ENCODE measurements at regions not wholly inside any gene's neighbourhood (a gene's known extent, or its start where the extent isn't known, plus 50 kb on each side); places are given as distances from the start of the nearest gene placed in this dataset.

DNA sequence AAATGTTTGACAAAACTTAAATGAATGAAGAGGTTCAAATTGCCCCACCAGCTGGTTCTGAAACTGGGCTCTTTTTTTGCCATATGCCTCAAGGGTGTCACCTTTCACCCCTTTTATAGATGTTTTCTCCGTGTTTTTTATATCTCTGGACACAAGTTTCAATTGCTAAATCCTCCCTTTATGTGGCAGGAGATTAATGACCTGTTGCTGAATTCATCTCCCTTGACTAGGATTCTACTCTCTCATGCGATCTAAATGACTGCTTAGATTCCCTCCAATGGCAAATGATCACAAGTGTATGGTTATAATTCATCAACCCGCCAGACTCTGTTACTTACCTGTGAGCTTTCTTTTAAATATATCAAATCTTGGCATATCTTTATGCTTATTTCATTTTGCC, 677.0 kb upstream of the POT1 start:
- TF ChIP-seq EZH2 (IDR thresholded peaks at IDR 0.05; ENCODE audit: low read length, missing control alignments): no peak
- TF ChIP-seq, protein P1, sequence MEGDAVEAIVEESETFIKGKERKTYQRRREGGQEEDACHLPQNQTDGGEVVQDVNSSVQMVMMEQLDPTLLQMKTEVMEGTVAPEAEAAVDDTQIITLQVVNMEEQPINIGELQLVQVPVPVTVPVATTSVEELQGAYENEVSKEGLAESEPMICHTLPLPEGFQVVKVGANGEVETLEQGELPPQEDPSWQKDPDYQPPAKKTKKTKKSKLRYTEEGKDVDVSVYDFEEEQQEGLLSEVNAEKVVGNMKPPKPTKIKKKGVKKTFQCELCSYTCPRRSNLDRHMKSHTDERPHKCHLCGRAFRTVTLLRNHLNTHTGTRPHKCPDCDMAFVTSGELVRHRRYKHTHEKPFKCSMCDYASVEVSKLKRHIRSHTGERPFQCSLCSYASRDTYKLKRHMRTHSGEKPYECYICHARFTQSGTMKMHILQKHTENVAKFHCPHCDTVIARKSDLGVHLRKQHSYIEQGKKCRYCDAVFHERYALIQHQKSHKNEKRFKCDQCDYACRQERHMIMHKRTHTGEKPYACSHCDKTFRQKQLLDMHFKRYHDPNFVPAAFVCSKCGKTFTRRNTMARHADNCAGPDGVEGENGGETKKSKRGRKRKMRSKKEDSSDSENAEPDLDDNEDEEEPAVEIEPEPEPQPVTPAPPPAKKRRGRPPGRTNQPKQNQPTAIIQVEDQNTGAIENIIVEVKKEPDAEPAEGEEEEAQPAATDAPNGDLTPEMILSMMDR (conservative IDR thresholded peaks at IDR 0.05 in 1 of 2, IDR thresholded peaks at IDR 0.05 in 1 of 2; ENCODE audit: low read depth in 1 of 2, low read length in 2 of 2): no peak
- Histone ChIP-seq H3K9me3 (ENCODE audit: control insufficient read depth, insufficient read depth, low read depth, low read length) (no peaks in the 10 kb centered on the region), H3K4me2 (ENCODE audit: extremely low read depth, insufficient read depth, low read length) (no peak overlapping the region), H4K20me1 (ENCODE audit: control insufficient read depth, extremely low read depth, insufficient read depth, low read length) (no peaks in the 10 kb centered on the region), H3K36me3 (ENCODE audit: control insufficient read depth, insufficient read depth, low read length) (no peaks in the 10 kb centered on the region), H3K27ac (ENCODE audit: insufficient read depth, low read length) (no peak overlapping the region), H3K4me1 (ENCODE audit: control insufficient read depth, extremely low read depth, insufficient read depth, low read length) (no peaks in the 10 kb centered on the region), H3K27me3 (ENCODE audit: control insufficient read depth, insufficient read depth, low read length) (no peaks in the 10 kb centered on the region), H3K9ac (ENCODE audit: insufficient read depth, low read length) (no peak overlapping the region), H3K79me2 (ENCODE audit: control insufficient read depth, insufficient read depth, low read length) (no peaks in the 10 kb centered on the region), H3K4me3 (replicated peaks in 1 of 4; ENCODE audit: control extremely low read depth in 1 of 4, insufficient read depth in 1 of 4, low read depth in 3 of 4, low read length in 4 of 4) (no peak overlapping the region), H2AFZ (ENCODE audit: low read length) (no peak overlapping the region)
- no peak for DNase-seq (ENCODE audit: low read depth in 2 of 2)

DNA sequence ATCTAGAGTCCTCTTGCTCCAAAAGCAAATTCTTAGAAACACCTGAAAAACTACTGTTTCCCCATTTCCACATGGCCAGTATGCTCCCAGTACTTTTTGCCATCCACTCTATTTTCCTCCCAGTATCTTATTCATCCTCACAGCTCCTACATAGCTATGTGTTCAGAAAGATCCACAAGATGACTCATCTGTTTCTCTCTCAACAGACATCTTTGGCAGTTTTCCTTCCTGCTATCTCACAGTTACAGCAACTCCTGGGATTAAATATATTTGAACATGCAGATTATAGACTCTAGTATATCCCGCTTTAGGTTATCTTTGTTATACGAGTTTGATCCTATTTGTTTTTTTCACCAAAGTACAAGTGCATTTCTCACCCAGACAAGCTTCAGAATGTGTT, 675.6 kb upstream of the POT1 start:
- peak in 1 of 2 donors; percentile 20 for DNase-seq (ENCODE audit: low read depth in 2 of 2)
- Histone ChIP-seq H3K4me1 (ENCODE audit: control insufficient read depth, extremely low read depth, insufficient read depth, low read length) (no peaks in the 10 kb centered on the region), H4K20me1 (ENCODE audit: control insufficient read depth, extremely low read depth, insufficient read depth, low read length) (no peaks in the 10 kb centered on the region), H3K9me3 (ENCODE audit: control insufficient read depth, insufficient read depth, low read depth, low read length) (no peaks in the 10 kb centered on the region), H3K27me3 (ENCODE audit: control insufficient read depth, insufficient read depth, low read length) (no peaks in the 10 kb centered on the region), H3K9ac (ENCODE audit: insufficient read depth, low read length) (no peak overlapping the region), H3K79me2 (ENCODE audit: control insufficient read depth, insufficient read depth, low read length) (no peaks in the 10 kb centered on the region), H3K27ac (ENCODE audit: insufficient read depth, low read length) (no peak overlapping the region), H2AFZ (ENCODE audit: low read length) (no peak overlapping the region), H3K4me3 (replicated peaks in 1 of 4; ENCODE audit: control extremely low read depth in 1 of 4, insufficient read depth in 1 of 4, low read depth in 3 of 4, low read length in 4 of 4) (no peak overlapping the region), H3K36me3 (ENCODE audit: control insufficient read depth, insufficient read depth, low read length) (no peaks in the 10 kb centered on the region), H3K4me2 (ENCODE audit: extremely low read depth, insufficient read depth, low read length) (no peak overlapping the region)
- TF ChIP-seq EZH2 (IDR thresholded peaks at IDR 0.05; ENCODE audit: low read length, missing control alignments): no peak
- TF ChIP-seq, protein P1 (conservative IDR thresholded peaks at IDR 0.05 in 1 of 2, IDR thresholded peaks at IDR 0.05 in 1 of 2; ENCODE audit: low read depth in 1 of 2, low read length in 2 of 2): no peak

DNA sequence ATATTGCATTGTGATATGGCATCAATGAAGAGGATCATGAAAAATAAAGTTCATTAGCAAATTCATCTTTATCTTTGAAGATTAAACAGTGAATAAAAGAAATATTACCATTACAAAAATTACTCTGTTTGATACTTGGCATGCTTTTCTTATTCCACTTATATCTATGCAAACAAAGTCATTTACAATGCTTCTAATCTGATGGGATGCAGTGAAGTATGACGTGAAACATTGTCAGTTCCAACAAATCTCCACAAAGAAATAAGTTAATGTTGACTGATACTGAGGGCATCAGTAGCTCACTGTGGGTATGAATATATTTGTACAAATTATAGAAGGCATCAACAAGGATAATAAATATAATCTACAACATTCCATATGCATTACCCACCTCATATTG, 672.8 kb upstream of the POT1 start:
- Histone ChIP-seq H3K27ac (ENCODE audit: insufficient read depth, low read length) (no peak overlapping the region), H2AFZ (ENCODE audit: low read length) (no peak overlapping the region), H3K9ac (ENCODE audit: insufficient read depth, low read length) (no peak overlapping the region), H3K36me3 (ENCODE audit: control insufficient read depth, insufficient read depth, low read length) (no peaks in the 10 kb centered on the region), H3K4me1 (ENCODE audit: control insufficient read depth, extremely low read depth, insufficient read depth, low read length) (no peaks in the 10 kb centered on the region), H3K79me2 (ENCODE audit: control insufficient read depth, insufficient read depth, low read length) (no peaks in the 10 kb centered on the region), H4K20me1 (ENCODE audit: control insufficient read depth, extremely low read depth, insufficient read depth, low read length) (no peaks in the 10 kb centered on the region), H3K4me3 (replicated peaks in 1 of 4; ENCODE audit: control extremely low read depth in 1 of 4, insufficient read depth in 1 of 4, low read depth in 3 of 4, low read length in 4 of 4) (no peak overlapping the region), H3K27me3 (ENCODE audit: control insufficient read depth, insufficient read depth, low read length) (no peaks in the 10 kb centered on the region), H3K9me3 (ENCODE audit: control insufficient read depth, insufficient read depth, low read depth, low read length) (no peaks in the 10 kb centered on the region), H3K4me2 (ENCODE audit: extremely low read depth, insufficient read depth, low read length) (no peak overlapping the region)
- TF ChIP-seq, protein P1 (conservative IDR thresholded peaks at IDR 0.05 in 1 of 2, IDR thresholded peaks at IDR 0.05 in 1 of 2; ENCODE audit: low read depth in 1 of 2, low read length in 2 of 2): no peak
- no peak for TF ChIP-seq EZH2 (IDR thresholded peaks at IDR 0.05; ENCODE audit: low read length, missing control alignments)
- no peak for DNase-seq (ENCODE audit: low read depth in 2 of 2)

Data from fibroblast of lung (primary cell).